Cardiac muscle cell (in vitro differentiated cells and primary cell): ENCODE measurements at regions not wholly inside any gene's neighbourhood (a gene's known extent, or its start where the extent isn't known, plus 50 kb on each side); places are given as distances from the start of the nearest gene placed in this dataset.

ENCODE experiments used
- DNase-seq, 2 donors: peaks; one replicate each; pipeline versions ENCODE4 v3.0.0 to v3.0.0-alpha.2; 2010 to 2017; ENCODE audit warnings: low read depth in 1 of 2, low spot score in 1 of 2
- H3K27ac ChIP-seq: fragments of 200-600 bp; sonication (generic); 2 replicates; pipeline ENCODE4 v1.5.1; 2016
- H3K27me3 ChIP-seq: fragments of 200-600 bp; sonication (generic); 2 replicates; pipeline ENCODE4 v1.6.0; 2016; ENCODE audit warnings: control low read depth
- H3K36me3 ChIP-seq: fragments of 200-600 bp; sonication (generic); 2 replicates; pipeline ENCODE4 v1.5.1; 2016; ENCODE audit warnings: control low read depth
- H3K4me1 ChIP-seq: fragments of 200-600 bp; sonication (generic); 2 replicates; pipeline ENCODE4 v1.8.1; 2017; ENCODE audit warnings: low read depth, mild to moderate bottlenecking, mixed run types
- H3K4me3 ChIP-seq: fragments of 200-600 bp; sonication (generic); 2 replicates; pipeline ENCODE4 v1.5.1; 2016; ENCODE audit warnings: mild to moderate bottlenecking
- H3K9me3 ChIP-seq: fragments of 200-600 bp; sonication (generic); 2 replicates; pipeline ENCODE4 v1.5.1; 2017; ENCODE audit warnings: low read depth, mild to moderate bottlenecking, control low read depth
- CTCF ChIP-seq: IDR thresholded peaks from 2 replicates; pipeline ENCODE4 v1.5.1; 2012; ENCODE audit warnings: low read depth, mild to moderate bottlenecking, low read length

- no peaks in the 10 kb centered on the region for H3K9me3 ChIP-seq
- H3K4me3 ChIP-seq: no peak overlapping the region
- no peak for TF ChIP-seq CTCF
- H3K27ac ChIP-seq: no peak overlapping the region
- H3K4me1 ChIP-seq: no peaks in the 10 kb centered on the region
- no peaks in the 10 kb centered on the region for H3K27me3 ChIP-seq
- no peaks in the 10 kb centered on the region for H3K36me3 ChIP-seq
- DNase-seq: no peak
Measured at GRCh38 chr18:78580835-78581339, 398.7 kb upstream of the SALL3 start.

GRCh38 chr18:78582181-78582709 lies 397.4 kb upstream of the SALL3 start:
- no peak for TF ChIP-seq CTCF
- DNase-seq: no peak
- H3K4me3 ChIP-seq: no peak overlapping the region
- H3K27ac ChIP-seq: no peak overlapping the region
- no peaks in the 10 kb centered on the region for H3K4me1 ChIP-seq
- no peaks in the 10 kb centered on the region for H3K36me3 ChIP-seq
- no peaks in the 10 kb centered on the region for H3K9me3 ChIP-seq
- no peaks in the 10 kb centered on the region for H3K27me3 ChIP-seq

DNA sequence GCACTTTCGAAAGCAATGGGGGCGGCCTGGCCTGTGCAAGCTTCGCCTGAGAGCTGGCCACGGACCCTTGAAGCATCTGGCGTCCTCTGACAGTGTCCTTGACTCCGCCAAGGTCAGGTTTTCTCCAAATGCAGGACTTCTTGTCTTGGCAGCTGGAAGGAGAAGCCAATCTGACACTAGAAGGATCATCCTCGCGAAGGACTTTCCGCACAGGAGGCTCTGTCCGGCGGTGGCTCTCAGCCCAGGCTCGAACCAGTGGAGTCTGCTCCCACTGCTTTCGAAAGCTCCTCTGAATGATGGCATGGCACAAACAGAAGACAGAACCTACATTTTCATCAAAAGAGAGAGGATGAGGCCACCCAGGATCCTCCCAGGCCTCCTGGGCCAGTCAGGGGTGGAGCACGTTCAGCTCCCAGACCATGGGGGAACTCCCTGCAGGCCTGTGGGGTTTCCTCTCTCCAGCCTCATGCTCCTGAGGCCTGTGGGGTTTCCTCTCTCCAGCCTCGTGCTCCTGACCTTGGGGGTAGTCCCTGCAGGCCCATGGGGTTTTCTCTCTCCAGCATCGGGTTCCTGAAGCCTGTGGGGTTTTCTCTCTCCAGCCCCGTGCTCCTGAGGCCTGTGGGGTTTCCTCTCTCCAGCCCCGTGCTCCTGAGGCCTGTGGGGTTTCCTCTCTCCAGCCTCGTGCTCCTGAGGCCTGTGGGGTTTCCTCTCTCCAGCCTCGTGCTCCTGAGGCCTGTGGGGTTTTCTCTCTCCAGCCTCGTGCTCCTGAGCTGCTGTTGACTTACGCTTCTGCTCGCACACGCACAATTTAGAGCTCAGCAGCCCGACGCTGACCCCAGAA lies 396.5 kb upstream of the SALL3 start:
- no peaks in the 10 kb centered on the region for H3K27me3 ChIP-seq
- H3K27ac ChIP-seq: no peak overlapping the region
- no peaks in the 10 kb centered on the region for H3K4me1 ChIP-seq
- no peaks in the 10 kb centered on the region for H3K36me3 ChIP-seq
- no peak overlapping the region for H3K4me3 ChIP-seq
- DNase-seq: no peak
- H3K9me3 ChIP-seq: no peaks in the 10 kb centered on the region
- no peak for TF ChIP-seq CTCF

DNA sequence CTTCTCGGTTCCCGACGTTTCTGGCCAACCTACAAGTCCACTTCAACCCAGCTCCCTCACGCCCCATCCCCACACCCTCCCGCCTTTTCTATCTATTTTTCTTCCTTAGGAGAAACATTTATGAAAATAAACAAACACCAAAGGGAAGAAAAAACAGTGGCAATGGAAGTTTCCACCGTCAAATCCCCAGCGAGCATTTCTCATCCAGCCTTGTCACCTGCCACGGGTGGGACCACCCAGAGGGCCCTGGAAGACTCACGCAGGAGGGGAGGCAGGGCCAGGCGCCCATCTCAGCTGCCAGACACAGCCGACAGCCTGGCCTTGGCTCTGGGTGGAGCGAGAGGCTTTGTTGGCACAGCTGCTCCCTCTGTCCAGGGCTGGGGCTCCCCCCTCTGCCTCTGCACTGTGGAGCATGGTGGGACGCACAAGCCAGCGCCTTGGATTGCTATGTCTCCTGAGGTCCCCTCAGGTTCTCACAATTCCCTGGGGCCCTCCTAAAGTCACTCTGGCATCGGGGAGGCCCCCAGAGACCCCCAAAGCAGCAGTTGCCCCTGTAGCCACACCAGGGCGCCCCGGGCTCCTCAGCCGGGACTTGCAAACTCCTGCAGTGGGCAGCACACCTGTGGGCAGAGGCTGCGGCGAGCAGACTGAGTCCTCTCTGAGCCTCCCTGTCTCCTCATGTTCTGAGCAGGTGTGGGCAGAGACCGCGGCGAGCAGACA lies 395.7 kb upstream of the SALL3 start:
- no peak overlapping the region for H3K27ac ChIP-seq
- no peak overlapping the region for H3K4me3 ChIP-seq
- no peaks in the 10 kb centered on the region for H3K9me3 ChIP-seq
- H3K36me3 ChIP-seq: no peaks in the 10 kb centered on the region
- no peaks in the 10 kb centered on the region for H3K4me1 ChIP-seq
- TF ChIP-seq CTCF: no peak
- DNase-seq: no peak
- H3K27me3 ChIP-seq: no peaks in the 10 kb centered on the region

DNA sequence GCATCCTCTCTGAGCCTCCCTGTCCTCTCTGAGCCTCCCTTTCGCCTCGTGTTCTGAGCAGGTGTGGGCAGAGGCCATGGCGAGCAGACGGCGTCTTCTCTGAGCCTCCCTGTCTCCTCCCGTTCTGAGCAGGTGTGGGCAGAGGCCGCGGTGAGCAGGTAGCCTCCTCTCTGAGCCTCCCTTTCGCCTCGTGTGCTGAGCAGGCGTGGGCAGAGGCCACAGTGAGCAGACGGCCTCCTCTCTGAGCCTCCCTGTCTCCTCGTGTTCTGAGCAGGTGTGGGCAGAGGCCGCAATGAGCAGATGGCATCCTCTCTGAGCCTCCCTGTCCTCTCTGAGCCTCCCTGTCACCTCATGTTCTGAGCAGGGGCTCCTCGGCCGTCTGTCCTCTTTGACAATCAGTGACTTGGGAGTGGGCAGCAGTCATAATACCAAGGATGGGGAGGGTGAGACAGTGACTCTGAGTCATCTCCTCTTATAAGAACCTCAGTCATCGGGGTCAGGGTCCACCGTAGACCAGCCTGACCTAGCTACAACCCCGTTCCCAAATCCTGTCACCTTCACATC lies 395.1 kb upstream of the SALL3 start:
- no peak for TF ChIP-seq CTCF
- H3K4me3 ChIP-seq: no peak overlapping the region
- H3K4me1 ChIP-seq: no peaks in the 10 kb centered on the region
- no peaks in the 10 kb centered on the region for H3K27me3 ChIP-seq
- no peak overlapping the region for H3K27ac ChIP-seq
- no peaks in the 10 kb centered on the region for H3K36me3 ChIP-seq
- H3K9me3 ChIP-seq: no peaks in the 10 kb centered on the region
- DNase-seq: no peak
